Panc1 (cell line): ENCODE measurements at regions not wholly inside any gene's neighbourhood (a gene's known extent, or its start where the extent isn't known, plus 50 kb on each side); places are given as distances from the start of the nearest gene placed in this dataset.
A peak's percentile ranks its signal among the peaks of the same experiment; 100 is the strongest.

ENCODE experiments used
- ATAC-seq: fragments of 200-7000 bp; cut with Tn5 transposase; 2 replicates; pipeline ENCODE4 v1.9.1; 2020; ENCODE audit warnings: mild to moderate bottlenecking, moderate library complexity
- BruUV-seq: library from RNA; stranded (reverse); fragments of 400-500 nt; replicated peaks from 2 replicates; lab custom pipeline; 2021; lab: Mats Ljungman, UMichigan
- CTCF ChIA-PET: fragments of 300-600 bp; sonication (Branson Sonifier 250); formaldehyde crosslinking; loops from one replicate; lab custom pipeline; 2022; ENCODE audit warnings: antibody characterized with exemption; lab: Charles Lee
- POLR2A ChIA-PET: fragments of 300-600 bp; sonication (Branson Sonifier 250); formaldehyde crosslinking; loops from one replicate; lab custom pipeline; 2022; ENCODE audit warnings: antibody characterized with exemption; lab: Charles Lee
- DNase-seq: peaks from one replicate; pipeline ENCODE4 v3.0.0-alpha.2; 2010; ENCODE audit warnings: low read depth, low spot score
- H3K27ac ChIP-seq: 2 replicates; pipeline ENCODE4 v1.5.1; 2011; ENCODE audit warnings: mild to moderate bottlenecking, low read length, inconsistent platforms
- H3K27me3 ChIP-seq: fragments of 200-500 bp; sonication (Bioruptor generic); 2 replicates; pipeline ENCODE4 v1.6.0; 2014; ENCODE audit warnings: low read length, inconsistent platforms; ENCODE audit not compliant: control insufficient read depth, insufficient read depth
- H3K36me3 ChIP-seq: fragments of 200-500 bp; sonication (Bioruptor generic); 2 replicates; pipeline ENCODE4 v1.5.1; 2014; ENCODE audit warnings: inconsistent platforms, mild to moderate bottlenecking, low read length, moderate library complexity; ENCODE audit not compliant: control insufficient read depth, insufficient read depth
- H3K4me1 ChIP-seq: 2 replicates; pipeline ENCODE4 v1.5.1; 2011; ENCODE audit warnings: inconsistent platforms, mild to moderate bottlenecking, low read length, moderate library complexity; ENCODE audit not compliant: control insufficient read depth, insufficient read depth
- H3K4me3 ChIP-seq, 2 experiments: 2 replicates each; pipeline ENCODE4 v1.5.1; 2011 to 2012; ENCODE audit warnings: low read depth in 2 of 2, low read length in 2 of 2, mild to moderate bottlenecking in 2 of 2, inconsistent platforms in 1 of 2, moderate library complexity in 1 of 2
- H3K9me3 ChIP-seq: fragments of 200-500 bp; sonication (Bioruptor generic); 2 replicates; pipeline ENCODE4 v1.5.1; 2014; ENCODE audit warnings: low read depth, mild to moderate bottlenecking, inconsistent platforms, low read length, moderate library complexity; ENCODE audit not compliant: control insufficient read depth, insufficient read depth
- POLR2AphosphoS5 ChIP-seq: IDR thresholded peaks from 2 replicates; pipeline ENCODE4 v1.6.1; 2012; ENCODE audit warnings: mild to moderate bottlenecking, low read depth, low read length, moderate library complexity
- SIN3A ChIP-seq: IDR thresholded peaks from 2 replicates; pipeline ENCODE4 v1.6.1; 2012; ENCODE audit warnings: low read depth, mild to moderate bottlenecking, low read length, moderate library complexity, borderline replicate concordance; ENCODE audit not compliant: insufficient read depth
- TCF7L2 ChIP-seq: IDR thresholded peaks from 2 replicates; pipeline ENCODE4 v1.6.1; 2011; ENCODE audit warnings: mild to moderate bottlenecking, low read depth, low read length, inconsistent platforms
- in situ Hi-C: cut with HindIII; loops from 2 replicates; pipeline ENCODE4 v1.10.0; 2016; ENCODE audit warnings: low sequenced_read_pairs, low pct_unique_long_range_greater_than_20kb
- intact Hi-C: fragments of 100-400 bp; cut with micrococcal nuclease; formaldehyde crosslinking; loops from one replicate; pipeline ENCODE4 v1.10.0; 2022; ENCODE audit not compliant: unreplicated experiment
- TF ChIP-seq, protein P1 (sequence below), 2 experiments: IDR thresholded peaks; 2 replicates each; pipeline ENCODE4 v1.6.1; 2011 to 2012; ENCODE audit warnings: low read depth in 2 of 2, control low read depth in 1 of 2, low read length in 1 of 2, mild to moderate bottlenecking in 1 of 2, moderate library complexity in 1 of 2; ENCODE audit not compliant: insufficient read depth in 1 of 2
- TF ChIP-seq, protein P2 (sequence below): fragments of 450-650 bp; IDR thresholded peaks from 2 replicates; pipeline ENCODE4 v1.5.1; 2017; ENCODE audit warnings: mild to moderate bottlenecking

DNA sequence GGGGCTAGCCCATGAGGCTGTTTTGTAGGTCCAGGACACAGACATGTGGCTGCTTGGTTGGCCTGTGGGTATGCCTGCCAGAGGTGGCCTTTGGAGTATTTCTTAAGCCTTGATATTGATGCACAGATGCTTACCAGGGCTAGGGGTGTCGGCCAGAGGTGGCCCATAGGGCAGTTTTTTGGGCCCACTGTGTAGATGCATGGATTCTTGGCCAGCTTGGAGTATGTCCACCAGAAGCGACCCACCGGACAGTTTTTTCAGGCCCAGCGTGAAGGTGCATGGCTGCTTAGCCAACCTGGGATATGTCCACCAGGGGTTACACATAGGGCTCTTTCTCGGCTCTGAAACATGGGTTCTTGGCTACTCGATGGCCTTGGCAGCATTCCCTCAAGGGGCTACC lies 1199.1 kb downstream of the CNTNAP5 start:
- ChIA-PET CTCF (no interaction called here), POLR2A (no interaction called here)
- Histone ChIP-seq H3K27ac (no peak overlapping the region), H3K27me3 (no peaks in the 10 kb centered on the region), H3K4me1 (no peaks in the 10 kb centered on the region), H3K9me3 (no peaks in the 10 kb centered on the region; the same call in 1 of the 2 replicates), H3K36me3 (no peaks in the 10 kb centered on the region), H3K4me3 (no peak overlapping the region)
- in situ Hi-C loops = no loop called here
- no peak for DNase-seq
- TF ChIP-seq, protein P1, sequence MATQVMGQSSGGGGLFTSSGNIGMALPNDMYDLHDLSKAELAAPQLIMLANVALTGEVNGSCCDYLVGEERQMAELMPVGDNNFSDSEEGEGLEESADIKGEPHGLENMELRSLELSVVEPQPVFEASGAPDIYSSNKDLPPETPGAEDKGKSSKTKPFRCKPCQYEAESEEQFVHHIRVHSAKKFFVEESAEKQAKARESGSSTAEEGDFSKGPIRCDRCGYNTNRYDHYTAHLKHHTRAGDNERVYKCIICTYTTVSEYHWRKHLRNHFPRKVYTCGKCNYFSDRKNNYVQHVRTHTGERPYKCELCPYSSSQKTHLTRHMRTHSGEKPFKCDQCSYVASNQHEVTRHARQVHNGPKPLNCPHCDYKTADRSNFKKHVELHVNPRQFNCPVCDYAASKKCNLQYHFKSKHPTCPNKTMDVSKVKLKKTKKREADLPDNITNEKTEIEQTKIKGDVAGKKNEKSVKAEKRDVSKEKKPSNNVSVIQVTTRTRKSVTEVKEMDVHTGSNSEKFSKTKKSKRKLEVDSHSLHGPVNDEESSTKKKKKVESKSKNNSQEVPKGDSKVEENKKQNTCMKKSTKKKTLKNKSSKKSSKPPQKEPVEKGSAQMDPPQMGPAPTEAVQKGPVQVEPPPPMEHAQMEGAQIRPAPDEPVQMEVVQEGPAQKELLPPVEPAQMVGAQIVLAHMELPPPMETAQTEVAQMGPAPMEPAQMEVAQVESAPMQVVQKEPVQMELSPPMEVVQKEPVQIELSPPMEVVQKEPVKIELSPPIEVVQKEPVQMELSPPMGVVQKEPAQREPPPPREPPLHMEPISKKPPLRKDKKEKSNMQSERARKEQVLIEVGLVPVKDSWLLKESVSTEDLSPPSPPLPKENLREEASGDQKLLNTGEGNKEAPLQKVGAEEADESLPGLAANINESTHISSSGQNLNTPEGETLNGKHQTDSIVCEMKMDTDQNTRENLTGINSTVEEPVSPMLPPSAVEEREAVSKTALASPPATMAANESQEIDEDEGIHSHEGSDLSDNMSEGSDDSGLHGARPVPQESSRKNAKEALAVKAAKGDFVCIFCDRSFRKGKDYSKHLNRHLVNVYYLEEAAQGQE (IDR thresholded peaks at IDR 0.05; ENCODE audit: insufficient read depth in 1 of 2, low read depth in 2 of 2, low read length in 1 of 2) = no peak
- TF ChIP-seq, protein P2, sequence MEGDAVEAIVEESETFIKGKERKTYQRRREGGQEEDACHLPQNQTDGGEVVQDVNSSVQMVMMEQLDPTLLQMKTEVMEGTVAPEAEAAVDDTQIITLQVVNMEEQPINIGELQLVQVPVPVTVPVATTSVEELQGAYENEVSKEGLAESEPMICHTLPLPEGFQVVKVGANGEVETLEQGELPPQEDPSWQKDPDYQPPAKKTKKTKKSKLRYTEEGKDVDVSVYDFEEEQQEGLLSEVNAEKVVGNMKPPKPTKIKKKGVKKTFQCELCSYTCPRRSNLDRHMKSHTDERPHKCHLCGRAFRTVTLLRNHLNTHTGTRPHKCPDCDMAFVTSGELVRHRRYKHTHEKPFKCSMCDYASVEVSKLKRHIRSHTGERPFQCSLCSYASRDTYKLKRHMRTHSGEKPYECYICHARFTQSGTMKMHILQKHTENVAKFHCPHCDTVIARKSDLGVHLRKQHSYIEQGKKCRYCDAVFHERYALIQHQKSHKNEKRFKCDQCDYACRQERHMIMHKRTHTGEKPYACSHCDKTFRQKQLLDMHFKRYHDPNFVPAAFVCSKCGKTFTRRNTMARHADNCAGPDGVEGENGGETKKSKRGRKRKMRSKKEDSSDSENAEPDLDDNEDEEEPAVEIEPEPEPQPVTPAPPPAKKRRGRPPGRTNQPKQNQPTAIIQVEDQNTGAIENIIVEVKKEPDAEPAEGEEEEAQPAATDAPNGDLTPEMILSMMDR = no peak
- TF ChIP-seq POLR2AphosphoS5 = no peak
- no peak for TF ChIP-seq SIN3A
- TF ChIP-seq TCF7L2 = no peak
- BruUV-seq = no TSS peak
- intact Hi-C loops = no loop called here
- ATAC-seq = no peak

DNA sequence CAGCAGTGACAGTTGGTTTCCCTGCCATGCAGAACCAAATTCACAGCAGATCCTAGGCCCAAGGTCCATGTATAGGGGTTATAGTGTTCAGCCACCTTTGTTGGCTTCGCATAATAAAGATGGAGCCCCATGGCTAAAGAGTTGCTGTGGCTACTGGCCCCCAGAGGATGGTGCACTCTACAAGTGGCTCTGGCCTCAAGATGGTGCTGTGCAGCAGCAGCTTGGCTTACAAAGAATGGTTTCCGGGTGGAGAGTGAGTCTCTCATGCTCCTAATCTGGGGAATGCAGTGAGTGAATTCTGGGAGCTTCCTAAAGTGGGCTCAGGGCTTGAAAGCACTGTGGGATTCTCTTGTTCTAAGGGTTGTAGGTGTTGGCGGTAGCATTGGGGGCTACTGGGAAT lies 1199.7 kb downstream of the CNTNAP5 start:
- BruUV-seq = no TSS peak
- no peak overlapping the region for H3K27ac ChIP-seq
- TF ChIP-seq, protein P1 (IDR thresholded peaks at IDR 0.05; ENCODE audit: insufficient read depth in 1 of 2, low read depth in 2 of 2, low read length in 1 of 2) = no peak
- TF ChIP-seq, protein P2 = peak; percentile 6; the same call in 1 of the 2 replicates
- CTCF ChIA-PET = no interaction called here
- H3K4me1 ChIP-seq = no peaks in the 10 kb centered on the region
- intact Hi-C loops (no loop called here), in situ Hi-C loops (no loop called here)
- no peak overlapping the region for H3K4me3 ChIP-seq
- no peaks in the 10 kb centered on the region; the same call in 1 of the 2 replicates for H3K9me3 ChIP-seq
- POLR2A ChIA-PET = no interaction called here
- DNase-seq (no peak), ATAC-seq (no peak)
- no peaks in the 10 kb centered on the region for H3K27me3 ChIP-seq
- H3K36me3 ChIP-seq = no peaks in the 10 kb centered on the region
